Urinary bladder (tissue), 3 donors: ENCODE measurements at regions not wholly inside any gene's neighbourhood (a gene's known extent, or its start where the extent isn't known, plus 50 kb on each side); places are given as distances from the start of the nearest gene placed in this dataset.
"Not testable (repeated sequence)": the region's sequence is repeated elsewhere in the genome, so short reads cannot be mapped to it uniquely, and the experiment has no call there.

Experiments
- DNase-seq: peaks from one replicate; pipeline ENCODE4 v3.0.0-alpha.2; 2015; ENCODE audit errors: extremely low spot score
- H3K27ac ChIP-seq: one replicate; pipeline ENCODE4 v1.5.1; 2013; ENCODE audit warnings: low read depth, mild to moderate bottlenecking, moderate library complexity
- H3K36me3 ChIP-seq: one replicate; pipeline ENCODE4 v1.6.1; 2013; ENCODE audit warnings: mild to moderate bottlenecking, moderate library complexity; ENCODE audit not compliant: insufficient read depth
- H3K4me1 ChIP-seq: one replicate; pipeline ENCODE4 v1.6.1; 2013; ENCODE audit warnings: mild to moderate bottlenecking, moderate library complexity; ENCODE audit not compliant: insufficient read depth
- H3K4me3 ChIP-seq: one replicate; pipeline ENCODE4 v1.5.1; 2013; ENCODE audit warnings: low read depth, low read length
- WGBS: extraction: QIAGEN DNeasy Blood & Tissue Kit; methylation state at CpG from one replicate; pipeline ENCODE4 v1.1.7; 2013; 5-methylcytosine and 5-hydroxymethylcytosine counted together
- donor health status: healthy with polysubstance abuse.
- donor health status: healthy.

DNA sequence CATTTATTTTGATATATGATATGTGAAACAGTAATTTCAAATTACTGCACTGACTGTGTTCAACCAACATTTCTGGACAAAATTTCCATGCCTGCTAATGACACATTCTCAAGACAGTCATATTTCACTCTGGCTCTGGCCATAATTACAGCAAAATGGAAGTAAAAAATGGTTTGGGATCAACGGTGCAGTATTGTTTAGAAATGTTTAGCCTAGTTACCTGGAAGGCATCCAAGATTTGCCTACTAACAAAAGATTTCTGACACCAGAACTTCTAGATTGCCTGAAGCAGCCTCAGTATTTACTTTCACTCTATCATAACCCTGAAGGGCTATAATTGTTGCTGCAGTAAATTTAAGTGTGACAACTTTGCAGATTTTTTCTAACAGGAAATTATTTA is 416.3 kb downstream of the PCDH10 start:
- Histone ChIP-seq H3K4me1 (no peaks in the 10 kb centered on the region), H3K36me3 (no peaks in the 10 kb centered on the region), H3K27ac (no peak overlapping the region), H3K4me3 (no peak overlapping the region)
- WGBS = 2% methylated on average over 1 of the region's 1 CpG
- peak; percentile 10 for DNase-seq

GRCh38 chr4:133559987-133560386 is 410.9 kb downstream of the PCDH10 start:
- WGBS = 89% methylated on average over 6 of the region's 6 CpGs
- Histone ChIP-seq H3K27ac (no peak overlapping the region), H3K36me3 (no peaks in the 10 kb centered on the region), H3K4me1 (no peaks in the 10 kb centered on the region), H3K4me3 (no peak overlapping the region)
- DNase-seq = no peak

- H3K27ac ChIP-seq = no peak overlapping the region
- no peaks in the 10 kb centered on the region for H3K36me3 ChIP-seq
- no peak overlapping the region for H3K4me3 ChIP-seq
- no peaks in the 10 kb centered on the region for H3K4me1 ChIP-seq
- 59% methylated on average over 1 of the region's 1 CpG for WGBS
- no peak for DNase-seq
These were observed 406.6 kb downstream of the PCDH10 start for GRCh38 chr4:133555671-133556070.

- no peak for DNase-seq
- WGBS = 58% methylated on average over 4 of the region's 4 CpGs
- Histone ChIP-seq H3K4me1 (no peaks in the 10 kb centered on the region), H3K4me3 (no peak overlapping the region), H3K27ac (no peak overlapping the region), H3K36me3 (no peaks in the 10 kb centered on the region)
These were observed 401.3 kb downstream of the PCDH10 start for GRCh38 chr4:133550436-133550835.

DNA sequence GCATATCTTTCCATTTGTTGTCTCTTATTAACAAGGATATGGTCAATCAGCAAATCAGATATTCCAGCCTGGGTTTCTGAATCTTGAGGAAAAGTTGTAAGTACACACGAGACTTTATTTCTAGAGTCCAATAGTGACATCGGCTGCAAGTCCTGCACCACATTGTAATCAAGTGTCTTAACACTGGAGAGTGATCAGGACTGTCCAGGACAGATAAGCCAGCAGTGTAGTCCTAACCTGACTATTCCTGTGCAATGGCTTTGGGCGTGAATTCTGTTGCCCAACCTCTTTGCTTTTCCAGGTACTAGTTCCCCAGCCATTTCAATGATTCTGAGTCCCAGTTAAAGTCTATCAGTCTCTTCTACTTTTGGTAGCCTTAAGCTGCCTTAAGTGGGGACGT is 395.0 kb downstream of the PCDH10 start:
- no peaks in the 10 kb centered on the region for H3K36me3 ChIP-seq
- no peak for DNase-seq
- no peak overlapping the region for H3K27ac ChIP-seq
- H3K4me3 ChIP-seq = no peak overlapping the region
- H3K4me1 ChIP-seq = no peaks in the 10 kb centered on the region
- WGBS = 92% methylated on average over 4 of the region's 4 CpGs

GRCh38 chr4:133537780-133538281 is 388.7 kb downstream of the PCDH10 start:
- Histone ChIP-seq H3K4me3 (no peak overlapping the region), H3K27ac (no peak overlapping the region), H3K36me3 (no peaks in the 10 kb centered on the region), H3K4me1 (no peaks in the 10 kb centered on the region)
- 58% methylated on average over 4 of the region's 4 CpGs for WGBS
- DNase-seq = peak; percentile 1

DNA sequence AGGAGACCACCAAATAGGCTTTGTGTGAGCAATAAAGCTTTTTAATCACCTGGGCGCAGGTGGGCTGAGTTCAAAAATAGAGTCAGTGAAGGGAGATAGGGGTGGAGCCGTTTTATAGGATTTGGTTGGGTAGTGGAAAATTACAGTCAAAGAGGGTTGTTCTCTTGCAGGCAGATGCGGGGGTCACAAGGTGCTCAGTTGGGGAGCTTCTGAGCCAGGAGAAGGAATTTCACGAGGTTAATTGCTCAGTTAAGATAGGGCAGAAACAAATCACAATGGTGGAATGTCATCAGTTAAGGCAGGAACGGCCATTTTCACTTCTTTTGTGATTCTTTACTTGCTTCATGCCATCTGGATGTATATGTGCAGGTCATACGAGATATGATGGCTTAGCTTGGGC is 385.1 kb downstream of the PCDH10 start:
- not testable (repeated sequence) for H3K4me3 ChIP-seq, H3K36me3 ChIP-seq, H3K27ac ChIP-seq, H3K4me1 ChIP-seq, DNase-seq
- WGBS = 88% methylated on average over 6 of the region's 6 CpGs

DNA sequence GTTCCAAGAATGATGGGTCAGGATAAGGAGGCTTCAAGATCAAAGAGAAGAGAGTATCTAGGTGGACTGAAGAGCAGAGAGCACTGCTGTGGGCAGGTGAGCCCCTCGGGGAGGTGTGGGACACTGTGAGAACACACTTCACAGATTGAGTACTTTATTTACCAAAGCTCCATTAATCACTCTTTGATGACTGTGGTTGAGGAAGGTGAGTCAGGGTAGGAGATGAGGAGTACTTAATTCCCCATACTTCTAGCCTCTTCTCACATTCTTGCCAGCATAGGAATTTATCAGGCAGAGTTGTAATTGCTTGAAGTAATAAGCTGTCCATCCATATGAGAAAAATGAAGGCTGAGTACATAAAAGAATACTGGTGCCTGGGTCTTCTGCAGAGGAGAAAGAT is 375.3 kb downstream of the PCDH10 start:
- no peak for DNase-seq
- H3K36me3 ChIP-seq = no peaks in the 10 kb centered on the region
- no peaks in the 10 kb centered on the region for H3K4me1 ChIP-seq
- H3K4me3 ChIP-seq = no peak overlapping the region
- H3K27ac ChIP-seq = no peak overlapping the region
- WGBS = 67% methylated on average over 1 of the region's 1 CpG

DNA sequence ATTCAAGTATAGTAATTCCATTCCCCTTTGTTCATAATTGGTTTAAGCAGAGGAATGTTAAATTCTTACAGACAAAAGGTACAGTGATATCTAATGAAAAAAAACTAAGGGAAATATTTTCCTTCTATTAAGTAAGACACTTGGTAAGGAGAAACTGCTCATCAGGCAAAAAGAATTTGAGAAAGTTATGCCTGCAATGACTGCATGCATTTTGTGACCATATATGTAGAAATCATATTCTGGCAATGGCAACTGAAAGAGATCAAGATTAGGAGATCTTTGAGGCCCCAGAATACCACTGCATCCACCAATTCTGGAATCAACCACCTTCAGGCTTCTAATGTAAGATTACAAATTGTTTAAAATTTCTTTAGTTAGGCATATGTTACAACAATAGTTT is 364.8 kb downstream of the PCDH10 start:
- no peak for DNase-seq
- H3K36me3 ChIP-seq = no peaks in the 10 kb centered on the region
- no peak overlapping the region for H3K27ac ChIP-seq
- H3K4me1 ChIP-seq = no peaks in the 10 kb centered on the region
- H3K4me3 ChIP-seq = no peak overlapping the region

DNA sequence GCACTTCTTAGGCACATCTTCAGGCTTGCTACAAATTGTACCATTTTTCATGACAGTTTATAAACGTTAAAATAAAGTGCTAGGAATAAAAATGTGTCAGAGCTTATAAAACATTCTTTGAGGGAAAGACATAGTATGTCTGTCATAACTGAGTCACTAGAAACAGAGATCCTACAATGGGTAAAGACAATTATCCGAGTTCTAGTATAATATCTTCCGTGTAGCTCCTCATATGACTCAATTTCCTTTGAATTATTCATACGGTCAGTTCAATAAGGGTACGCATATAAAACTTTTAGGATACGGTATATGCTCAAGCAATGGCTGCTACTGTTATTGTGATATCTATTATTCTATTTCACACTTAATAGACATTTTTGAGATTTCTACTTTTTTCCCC is 349.1 kb downstream of the PCDH10 start:
- H3K36me3 ChIP-seq = no peaks in the 10 kb centered on the region
- no peaks in the 10 kb centered on the region for H3K4me1 ChIP-seq
- DNase-seq = no peak
- H3K4me3 ChIP-seq = no peak overlapping the region
- H3K27ac ChIP-seq = no peak overlapping the region
- whole genome bisulfite sequencing = 92% methylated on average over 6 of the region's 6 CpGs

DNA sequence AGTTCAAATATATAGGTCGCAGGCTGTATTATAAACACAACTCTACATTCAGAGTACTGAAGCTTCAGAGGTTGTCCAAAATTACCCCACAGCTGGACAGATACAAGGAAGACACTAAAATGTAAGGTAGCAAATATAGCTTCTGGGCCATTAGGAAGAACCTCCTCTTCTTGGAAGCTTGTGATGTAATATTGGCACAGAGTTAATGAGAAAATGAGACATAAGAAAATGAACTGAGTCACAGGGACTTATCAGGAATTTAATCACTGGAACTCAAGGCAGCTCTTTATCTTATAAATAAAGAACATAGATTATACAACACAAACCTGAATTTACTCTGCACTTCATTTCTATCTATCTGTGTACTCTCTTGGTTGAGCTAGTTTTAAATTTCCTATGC is 344.7 kb downstream of the PCDH10 start:
- no peak for DNase-seq
- Histone ChIP-seq H3K27ac (no peak overlapping the region), H3K4me3 (no peak overlapping the region), H3K36me3 (no peaks in the 10 kb centered on the region), H3K4me1 (no peaks in the 10 kb centered on the region)
- WGBS = 46% methylated on average over 1 of the region's 1 CpG

DNA sequence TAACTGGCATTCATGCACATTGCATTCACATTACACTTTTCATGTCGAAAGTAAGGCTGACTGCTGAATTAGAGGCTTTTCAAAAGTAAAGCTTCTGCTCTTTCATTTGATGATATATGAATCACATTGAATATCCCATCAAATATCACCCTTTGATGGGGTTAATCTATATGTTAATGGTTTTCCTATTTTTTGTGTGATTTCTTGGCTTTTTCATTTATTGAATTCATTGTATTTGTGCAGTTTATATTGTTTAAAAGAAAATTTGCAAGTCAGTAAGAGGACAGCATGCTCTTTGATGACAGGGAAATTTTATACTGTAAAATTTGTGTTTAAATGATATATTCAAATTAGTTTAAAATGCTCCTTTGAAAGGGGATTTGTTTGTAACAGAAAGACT is 344.1 kb downstream of the PCDH10 start:
- DNase-seq = no peak
- WGBS = 77% methylated on average over 1 of the region's 1 CpG
- H3K4me3 ChIP-seq = no peak overlapping the region
- no peaks in the 10 kb centered on the region for H3K36me3 ChIP-seq
- H3K27ac ChIP-seq = no peak overlapping the region
- H3K4me1 ChIP-seq = no peaks in the 10 kb centered on the region

GRCh38 chr4:133484287-133484686 is 335.2 kb downstream of the PCDH10 start:
- Histone ChIP-seq H3K36me3 (no peaks in the 10 kb centered on the region), H3K4me3 (no peak overlapping the region), H3K4me1 (no peaks in the 10 kb centered on the region), H3K27ac (no peak overlapping the region)
- no peak for DNase-seq
- WGBS = 40% methylated on average over 2 of the region's 2 CpGs

DNA sequence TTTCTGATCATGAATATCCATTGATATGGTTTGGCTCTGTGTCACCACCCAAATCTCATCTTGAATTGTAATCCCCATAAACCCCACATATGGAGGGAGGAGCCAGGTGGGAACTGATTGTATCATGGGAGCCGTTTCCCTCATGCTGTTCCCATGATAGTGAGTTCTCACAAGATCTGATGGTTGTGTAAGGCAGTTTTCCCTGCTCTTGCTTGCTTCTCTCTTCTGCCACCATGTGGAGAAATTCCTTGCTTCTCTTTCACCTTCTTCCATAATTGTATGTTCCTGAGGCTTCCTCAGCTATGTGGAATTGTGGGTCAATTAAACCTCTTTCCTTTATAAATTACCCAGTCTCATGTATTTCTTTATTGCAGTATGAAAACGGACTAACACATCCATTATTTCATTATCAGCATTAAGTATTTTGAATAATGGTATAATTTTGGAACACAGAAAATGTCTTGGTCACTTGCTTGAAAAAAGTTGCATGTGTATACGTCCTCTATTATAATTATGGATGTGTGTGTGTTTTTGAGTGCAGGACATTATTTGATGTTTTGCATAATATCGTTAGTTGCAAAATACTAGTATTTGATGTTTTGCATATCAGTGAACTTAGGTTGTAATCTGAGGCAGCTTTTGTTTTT is 334.6 kb downstream of the PCDH10 start:
- Histone ChIP-seq H3K4me1 (no peaks in the 10 kb centered on the region), H3K36me3 (no peaks in the 10 kb centered on the region), H3K4me3 (no peak overlapping the region), H3K27ac (no peak overlapping the region)
- WGBS = 68% methylated on average over 4 of the region's 4 CpGs
- no peak for DNase-seq

GRCh38 chr4:133476063-133476462 is 327.0 kb downstream of the PCDH10 start:
- no peak overlapping the region for H3K27ac ChIP-seq
- H3K4me3 ChIP-seq = no peak overlapping the region
- no peak for DNase-seq
- no peaks in the 10 kb centered on the region for H3K4me1 ChIP-seq
- WGBS = 46% methylated on average over 1 of the region's 1 CpG
- no peaks in the 10 kb centered on the region for H3K36me3 ChIP-seq
